Activated CD8-positive, alpha-beta memory T cell treated with anti-CD3 and anti-CD28 coated beads, Interleukin-2, amount 10 ng/mL, durations not matched to agents 7 days and 5 days (primary cell): ENCODE measurements at regions not wholly inside any gene's neighbourhood (a gene's known extent, or its start where the extent isn't known, plus 50 kb on each side); places are given as distances from the start of the nearest gene placed in this dataset.

Experiments
- ATAC-seq: fragments of 150-1000 bp; cut with Tn5 transposase; one replicate; pipeline ENCODE4 v1.10.0; 2021; ENCODE audit warnings: moderate library complexity
- CTCF ChIA-PET: fragments of 350-600 bp; sonication (Branson Sonifier 250); formaldehyde crosslinking; loops from one replicate; lab custom pipeline; 2021; ENCODE audit warnings: antibody characterized with exemption; lab: Charles Lee
- DNase-seq: peaks from one replicate; pipeline ENCODE4 v3.0.0-alpha.2; 2020
- H3K27ac Mint-ChIP-seq: one replicate; pipeline ENCODE4 v1.8.0; 2021; ENCODE audit warnings: mild to moderate bottlenecking, mixed read lengths
- H3K27me3 Mint-ChIP-seq: one replicate; pipeline ENCODE4 v1.8.0; 2021; ENCODE audit warnings: mixed read lengths
- H3K36me3 Mint-ChIP-seq: one replicate; pipeline ENCODE4 v1.8.0; 2021; ENCODE audit warnings: mild to moderate bottlenecking, mixed read lengths
- H3K4me1 Mint-ChIP-seq: one replicate; pipeline ENCODE4 v1.8.0; 2021; ENCODE audit warnings: mixed read lengths
- H3K4me3 Mint-ChIP-seq: one replicate; pipeline ENCODE4 v1.8.0; 2021; ENCODE audit warnings: mild to moderate bottlenecking, moderate library complexity, mixed read lengths
- H3K9me3 Mint-ChIP-seq: one replicate; pipeline ENCODE4 v1.8.0; 2022; ENCODE audit warnings: low read depth, mixed read lengths

DNA sequence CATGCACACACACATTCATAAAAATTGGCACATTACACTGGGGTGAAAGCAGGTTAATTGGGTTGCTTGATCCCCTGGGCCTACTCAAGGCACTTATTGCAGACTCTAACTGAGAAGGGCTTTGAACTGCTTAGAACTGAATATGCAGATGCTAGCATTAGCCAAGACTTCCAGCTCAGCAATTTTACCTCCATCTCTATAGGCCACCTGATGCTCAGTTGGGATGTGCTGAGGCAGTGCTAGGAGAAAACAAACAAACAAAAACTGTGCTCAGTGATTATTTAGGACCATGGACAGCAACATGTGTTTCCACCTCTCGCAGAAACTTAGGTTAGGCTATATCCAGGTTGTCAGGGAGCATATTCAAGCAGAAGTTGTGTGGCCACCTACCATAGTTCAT, 124.8 kb upstream of the WSCD2 start:
- H3K27me3 Mint-ChIP-seq = no peaks in the 10 kb centered on the region
- no peak for DNase-seq
- no peaks in the 10 kb centered on the region for H3K4me1 Mint-ChIP-seq
- H3K36me3 Mint-ChIP-seq = no peaks in the 10 kb centered on the region
- H3K27ac Mint-ChIP-seq = no peak overlapping the region
- ATAC-seq = no peak
- no peaks in the 10 kb centered on the region for H3K9me3 Mint-ChIP-seq
- CTCF ChIA-PET = no interaction called here
- no peak overlapping the region for H3K4me3 Mint-ChIP-seq

DNA sequence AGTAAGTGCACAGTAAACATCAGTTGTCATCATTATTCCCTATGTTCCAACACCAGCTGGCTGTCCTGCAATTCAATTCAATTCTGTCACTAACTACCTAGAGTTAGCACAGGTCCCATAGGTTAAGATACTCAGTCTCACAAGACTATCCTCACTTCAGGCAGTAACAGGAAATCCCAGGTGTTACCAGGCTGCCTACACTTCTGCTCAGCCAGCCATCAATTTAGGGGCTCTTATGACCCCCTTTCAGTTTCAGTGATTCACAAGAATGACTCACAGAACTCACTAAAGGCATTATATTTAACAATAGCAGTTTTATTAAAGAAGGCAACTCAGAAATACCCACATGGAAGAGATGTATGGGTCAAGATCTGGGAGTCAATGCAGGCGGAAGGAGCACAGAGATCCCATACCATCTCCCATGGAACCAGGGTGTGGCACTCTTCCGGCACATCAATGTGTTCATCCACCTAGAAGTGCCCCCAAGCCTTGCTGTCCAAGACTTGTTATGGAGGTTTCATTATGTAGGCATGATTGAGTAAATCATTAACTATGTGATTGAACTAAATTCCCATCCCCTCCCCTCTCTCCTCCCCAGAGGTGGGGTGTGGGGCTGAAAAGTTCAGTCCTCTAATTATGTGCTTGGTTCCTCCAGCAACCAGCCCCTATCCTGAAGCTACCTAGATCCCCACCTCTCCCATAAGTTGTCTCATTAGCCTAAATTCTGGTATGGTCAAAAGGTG, 120.8 kb upstream of the WSCD2 start:
- Mint-ChIP-seq H3K4me3 (no peak overlapping the region), H3K27me3 (peaks cover 6% of the 10 kb centered on the region), H3K36me3 (no peaks in the 10 kb centered on the region), H3K27ac (no peak overlapping the region), H3K4me1 (no peaks in the 10 kb centered on the region), H3K9me3 (no peaks in the 10 kb centered on the region)
- DNase-seq (no peak), ATAC-seq (no peak)
- CTCF ChIA-PET = no interaction called here

DNA sequence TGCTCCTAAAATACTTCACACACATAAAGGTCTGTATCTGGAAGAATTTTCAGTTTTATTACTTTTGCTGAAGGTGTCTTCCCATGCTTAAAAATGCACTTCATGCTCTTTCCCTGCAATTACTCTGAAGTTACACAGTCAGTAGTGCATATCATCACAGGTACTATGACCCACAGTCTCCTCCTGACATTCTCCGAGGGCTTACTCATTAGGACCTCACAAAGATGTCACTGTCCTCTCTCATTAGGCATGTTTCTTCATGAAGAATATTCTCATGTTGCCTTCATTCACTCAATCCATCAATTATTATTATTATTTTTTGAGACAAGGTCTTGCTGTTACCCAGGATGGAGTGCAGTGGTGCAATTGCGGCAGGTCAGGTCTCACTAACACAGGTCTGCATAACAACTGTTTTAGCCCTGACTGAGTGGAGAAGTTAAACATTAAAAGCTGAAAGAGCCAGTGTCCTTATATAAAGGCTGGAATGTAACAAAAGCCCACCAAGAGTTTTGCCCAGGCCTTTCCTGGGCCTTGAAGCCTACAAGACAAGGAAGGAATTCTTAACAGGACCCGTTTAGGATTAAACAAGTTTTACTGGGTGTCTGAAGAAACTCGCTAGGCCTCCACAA, 119.5 kb upstream of the WSCD2 start:
- H3K36me3 Mint-ChIP-seq = no peaks in the 10 kb centered on the region
- no peak overlapping the region for H3K27ac Mint-ChIP-seq
- DNase-seq = no peak
- H3K27me3 Mint-ChIP-seq = peaks cover 6% of the 10 kb centered on the region
- H3K4me1 Mint-ChIP-seq = no peaks in the 10 kb centered on the region
- H3K9me3 Mint-ChIP-seq = no peaks in the 10 kb centered on the region
- CTCF ChIA-PET = no interaction called here
- no peak for ATAC-seq
- H3K4me3 Mint-ChIP-seq = no peak overlapping the region

DNA sequence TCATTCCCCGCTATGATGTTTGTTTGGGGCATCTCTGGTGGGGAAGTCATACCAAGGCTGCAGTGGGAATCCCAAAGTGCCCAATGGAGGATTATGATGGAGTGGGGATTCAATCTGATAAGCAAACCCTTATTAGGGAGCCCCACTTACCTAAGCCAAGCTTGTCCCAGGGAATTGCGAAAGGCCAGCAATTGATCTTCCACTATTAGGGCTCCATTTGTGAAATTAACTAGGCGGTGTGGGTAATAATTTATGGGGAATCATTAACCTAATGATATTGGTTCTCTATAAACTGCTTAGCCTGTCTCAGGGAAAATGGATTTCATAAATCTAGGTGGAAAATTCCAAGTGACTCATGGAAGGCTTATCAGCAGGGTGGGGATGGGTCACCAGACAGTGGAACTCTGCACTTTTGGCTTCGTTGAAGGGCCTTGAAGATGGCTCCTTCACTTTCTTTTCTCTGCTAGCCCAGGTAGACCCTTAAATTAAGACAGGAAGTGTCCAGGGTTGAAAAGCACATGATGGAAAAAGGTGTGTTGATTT, 113.0 kb upstream of the WSCD2 start:
- no peaks in the 10 kb centered on the region for H3K4me1 Mint-ChIP-seq
- H3K4me3 Mint-ChIP-seq = no peak overlapping the region
- ATAC-seq = no peak

DNA sequence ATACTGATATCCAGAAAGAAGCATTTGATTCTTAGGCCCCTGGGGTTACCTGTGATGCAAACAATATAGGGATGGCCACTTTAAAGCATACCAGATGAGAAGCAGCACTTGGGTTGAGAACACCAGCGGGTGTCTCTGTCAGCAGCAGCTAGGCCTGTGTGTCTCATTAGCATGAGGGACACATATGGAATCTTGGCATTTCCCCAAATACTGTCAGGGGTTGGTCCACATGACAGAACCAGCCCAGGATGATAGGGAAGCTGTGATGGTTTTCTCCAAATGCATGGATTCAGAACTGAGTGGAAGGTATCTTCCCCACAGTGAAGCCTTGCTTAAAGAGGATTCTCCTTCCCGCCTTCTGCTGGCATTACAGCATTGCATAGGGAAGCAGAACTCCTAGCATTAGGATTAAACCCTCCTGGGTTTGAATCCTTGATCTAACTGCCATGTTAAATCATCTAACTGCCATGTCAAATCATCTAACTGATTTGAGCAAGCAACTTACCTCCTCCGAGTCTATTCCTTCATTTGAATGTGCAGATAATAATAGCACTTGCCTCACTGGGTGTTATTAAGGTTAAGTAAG, 111.5 kb upstream of the WSCD2 start:
- Mint-ChIP-seq H3K4me1 (no peaks in the 10 kb centered on the region), H3K27me3 (peaks cover 2% of the 10 kb centered on the region), H3K27ac (no peak overlapping the region), H3K4me3 (no peak overlapping the region), H3K36me3 (no peaks in the 10 kb centered on the region), H3K9me3 (no peaks in the 10 kb centered on the region)
- DNase-seq (no peak), ATAC-seq (no peak)
- CTCF ChIA-PET = no interaction called here

More for the DNA sequence above, 113.0 kb upstream of the WSCD2 start:
- peaks cover 6% of the 10 kb centered on the region for H3K27me3 Mint-ChIP-seq
- no peaks in the 10 kb centered on the region for H3K9me3 Mint-ChIP-seq
- H3K36me3 Mint-ChIP-seq = no peaks in the 10 kb centered on the region
- DNase-seq = no peak
- H3K27ac Mint-ChIP-seq = no peak overlapping the region
- CTCF ChIA-PET = no interaction called here

DNA sequence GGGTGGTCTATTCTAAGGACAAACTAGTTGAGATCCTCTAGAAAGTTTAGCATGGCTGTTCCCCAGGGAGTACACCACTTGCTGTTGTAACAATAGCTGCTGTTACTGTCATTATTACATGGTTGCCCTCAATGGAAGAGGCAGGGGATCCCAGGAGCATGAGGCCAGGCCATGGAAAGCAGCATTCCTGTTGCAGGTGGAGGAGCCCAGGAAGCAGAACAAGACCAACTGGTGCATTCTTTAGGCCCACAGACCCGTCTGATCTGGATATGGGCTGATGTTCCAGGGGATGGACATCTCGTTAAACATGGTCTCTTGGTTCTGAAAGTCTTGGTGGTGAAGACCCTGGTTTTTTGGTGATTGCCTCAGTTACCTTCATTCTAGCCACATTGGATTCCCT, 109.2 kb upstream of the WSCD2 start:
- ATAC-seq (no peak), DNase-seq (no peak)
- CTCF ChIA-PET = no interaction called here

DNA sequence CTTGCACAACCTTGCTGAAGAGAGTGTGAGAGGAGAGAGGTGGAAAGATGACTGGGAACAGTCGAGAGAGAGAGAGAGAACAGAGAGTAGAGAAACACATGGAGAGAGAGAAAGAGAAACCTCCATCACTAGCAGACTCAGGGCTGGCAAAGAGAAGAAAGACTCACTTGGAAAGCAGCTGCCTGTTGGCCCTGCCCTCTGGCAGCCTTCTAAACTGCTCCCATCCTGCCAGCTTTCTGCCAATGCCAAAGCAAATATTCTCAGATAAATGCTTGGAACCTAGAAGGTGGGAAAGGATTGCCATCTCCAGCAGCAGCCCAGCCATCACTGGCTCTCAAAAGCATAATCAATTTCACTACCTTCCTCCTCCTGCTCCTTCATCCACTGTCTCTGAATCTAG, 107.9 kb upstream of the WSCD2 start:
- Mint-ChIP-seq H3K27me3 (no peaks in the 10 kb centered on the region), H3K4me1 (no peaks in the 10 kb centered on the region), H3K4me3 (no peak overlapping the region), H3K9me3 (no peaks in the 10 kb centered on the region), H3K36me3 (no peaks in the 10 kb centered on the region), H3K27ac (no peak overlapping the region)
- DNase-seq (no peak), ATAC-seq (no peak)
- CTCF ChIA-PET = no interaction called here

More for the DNA sequence above, 109.2 kb upstream of the WSCD2 start:
- H3K36me3 Mint-ChIP-seq = no peaks in the 10 kb centered on the region
- no peak overlapping the region for H3K27ac Mint-ChIP-seq
- no peak overlapping the region for H3K4me3 Mint-ChIP-seq
- no peaks in the 10 kb centered on the region for H3K9me3 Mint-ChIP-seq
- H3K27me3 Mint-ChIP-seq = no peaks in the 10 kb centered on the region
- no peaks in the 10 kb centered on the region for H3K4me1 Mint-ChIP-seq

DNA sequence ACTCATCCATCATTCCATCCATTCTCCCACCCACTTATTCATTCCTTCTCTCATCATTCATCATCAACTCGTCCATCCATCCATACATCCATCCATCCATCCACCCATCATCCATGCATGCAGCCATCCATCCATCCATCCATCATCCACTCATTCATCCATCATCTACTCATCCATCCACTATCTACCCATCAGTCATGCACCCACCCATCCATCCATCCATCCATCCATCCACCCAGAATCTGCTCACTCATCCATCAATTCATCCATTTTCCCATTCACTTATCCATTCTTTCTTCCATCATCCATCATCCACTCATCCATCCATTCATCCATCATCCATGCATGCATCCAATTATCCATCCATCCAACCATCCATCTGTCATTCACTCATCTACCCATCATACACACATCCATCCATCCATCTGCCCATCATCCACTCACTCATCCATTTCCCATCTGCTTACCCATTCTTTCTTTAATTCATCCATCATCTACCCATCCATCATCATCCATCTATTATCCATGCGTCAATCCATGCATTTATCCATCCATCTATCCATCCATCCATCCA, 107.1 kb upstream of the WSCD2 start:
- DNase-seq (no peak), ATAC-seq (no peak)
- Mint-ChIP-seq H3K4me1 (no peaks in the 10 kb centered on the region), H3K36me3 (no peaks in the 10 kb centered on the region), H3K27me3 (no peaks in the 10 kb centered on the region), H3K27ac (no peak overlapping the region), H3K9me3 (no peaks in the 10 kb centered on the region), H3K4me3 (no peak overlapping the region)
- CTCF ChIA-PET = no interaction called here

DNA sequence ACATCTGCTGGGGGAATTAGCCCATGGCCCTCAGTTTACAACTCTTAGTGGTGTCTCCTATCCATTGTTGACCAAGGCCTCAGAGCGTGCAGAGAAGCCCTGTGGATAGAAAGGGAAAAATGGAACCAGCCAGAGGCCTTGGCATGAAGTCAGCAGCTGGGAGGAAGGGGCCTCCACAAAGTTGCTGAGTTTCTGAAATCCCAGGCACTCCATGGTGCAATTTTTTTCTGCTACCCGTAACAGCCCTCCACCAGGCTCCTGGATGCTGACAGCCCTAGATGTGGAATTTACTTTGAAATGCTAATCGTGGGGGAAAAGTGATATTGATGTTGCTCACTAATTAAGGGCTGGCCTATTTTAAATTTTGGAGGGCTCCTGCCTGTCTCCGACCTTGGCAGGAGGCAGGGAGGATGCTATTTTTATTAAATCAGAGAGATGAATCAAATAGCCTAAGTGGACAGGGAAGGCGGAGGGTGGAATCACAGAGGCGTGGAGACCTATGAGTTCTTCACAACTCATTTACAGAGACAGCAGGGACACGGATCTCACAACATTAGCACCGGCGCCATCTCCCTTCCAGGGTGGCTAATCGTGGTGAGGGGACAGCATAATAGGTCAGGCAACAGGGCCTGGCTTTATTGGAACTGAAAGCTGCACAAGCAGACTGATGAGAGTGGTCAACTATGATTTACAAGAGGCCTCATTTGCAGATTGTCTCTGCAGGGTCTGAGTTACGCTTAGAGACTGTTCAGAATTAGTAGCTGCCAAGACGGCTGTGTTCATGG, 99.8 kb upstream of the WSCD2 start:
- H3K27me3 Mint-ChIP-seq = peaks cover 4% of the 10 kb centered on the region
- no peaks in the 10 kb centered on the region for H3K36me3 Mint-ChIP-seq
- no peak overlapping the region for H3K4me3 Mint-ChIP-seq
- no peak for DNase-seq
- H3K4me1 Mint-ChIP-seq = peaks cover 1% of the 10 kb centered on the region
- no peak overlapping the region for H3K27ac Mint-ChIP-seq
- CTCF ChIA-PET = no interaction called here
- ATAC-seq = no peak
- H3K9me3 Mint-ChIP-seq = no peaks in the 10 kb centered on the region

DNA sequence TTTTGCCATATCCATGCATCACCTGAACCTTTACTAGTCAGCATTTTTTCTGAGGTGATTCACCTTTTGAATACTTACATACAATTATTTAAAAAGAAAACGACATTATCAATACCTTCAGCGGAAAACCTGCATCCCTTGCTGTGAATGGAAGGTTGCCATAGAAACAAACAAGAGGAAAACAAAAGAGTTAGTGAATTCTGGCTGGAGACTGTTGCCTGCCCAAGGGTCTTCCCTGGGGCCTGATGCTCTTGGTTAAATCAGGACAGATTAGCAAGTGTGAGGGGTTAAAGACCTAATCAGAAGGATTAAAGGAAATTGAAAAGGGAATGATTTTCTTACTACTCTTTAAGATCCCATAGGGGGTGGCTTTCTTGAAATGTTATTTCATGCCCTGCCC, 96.0 kb upstream of the WSCD2 start:
- no peak for DNase-seq
- no peak overlapping the region for H3K27ac Mint-ChIP-seq

DNA sequence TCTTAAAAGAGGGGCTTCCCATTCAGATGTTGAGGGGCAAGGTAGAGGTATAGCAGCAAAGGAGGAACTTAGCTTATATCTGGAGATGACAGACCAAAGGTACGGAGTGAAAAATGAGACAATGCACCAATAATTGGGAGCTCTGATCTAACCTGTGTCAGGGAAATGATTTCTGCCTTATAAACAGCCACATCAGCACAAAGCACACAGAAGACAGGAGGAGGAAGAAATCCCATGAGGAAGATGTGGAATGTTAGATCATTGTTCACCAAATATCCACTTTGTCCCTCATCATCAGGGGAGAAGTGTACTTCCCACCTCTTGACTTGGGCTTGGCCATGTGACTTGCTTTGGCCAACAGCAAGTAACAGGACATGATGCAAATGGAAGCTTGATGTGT, 93.7 kb upstream of the WSCD2 start:
- Mint-ChIP-seq H3K27ac (no peak overlapping the region), H3K4me3 (no peak overlapping the region), H3K9me3 (no peaks in the 10 kb centered on the region), H3K27me3 (peaks cover 4% of the 10 kb centered on the region), H3K36me3 (no peaks in the 10 kb centered on the region), H3K4me1 (peaks cover 1% of the 10 kb centered on the region)
- DNase-seq = no peak
- no peak for ATAC-seq
- CTCF ChIA-PET = no interaction called here

More for the DNA sequence above, 96.0 kb upstream of the WSCD2 start:
- peaks cover 4% of the 10 kb centered on the region for H3K27me3 Mint-ChIP-seq
- ATAC-seq = no peak
- H3K4me1 Mint-ChIP-seq = peaks cover 1% of the 10 kb centered on the region
- H3K9me3 Mint-ChIP-seq = no peaks in the 10 kb centered on the region
- H3K4me3 Mint-ChIP-seq = no peak overlapping the region
- no peaks in the 10 kb centered on the region for H3K36me3 Mint-ChIP-seq
- CTCF ChIA-PET = no interaction called here

DNA sequence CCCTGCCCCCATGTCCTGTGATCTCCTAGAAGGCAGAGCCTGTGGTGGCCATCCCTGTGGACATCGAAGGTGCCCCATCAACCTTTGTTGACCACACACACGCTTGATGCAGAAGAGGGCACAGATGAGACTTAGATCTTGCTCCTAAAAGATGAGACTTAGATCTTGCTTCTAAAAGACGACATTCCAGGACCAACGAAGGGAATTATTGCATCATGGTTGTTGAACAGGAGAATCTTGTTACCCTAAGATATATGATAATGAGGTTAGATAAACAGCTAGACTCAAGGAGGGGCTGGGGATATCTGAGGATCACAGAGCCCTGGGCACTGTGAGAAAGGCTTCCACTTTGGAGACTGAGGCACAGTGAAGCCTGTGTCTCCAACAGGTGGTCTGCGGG, 91.1 kb upstream of the WSCD2 start:
- H3K4me3 Mint-ChIP-seq = no peak overlapping the region
- H3K36me3 Mint-ChIP-seq = no peaks in the 10 kb centered on the region
- H3K27ac Mint-ChIP-seq = no peak overlapping the region
- peaks cover 1% of the 10 kb centered on the region for H3K4me1 Mint-ChIP-seq
- H3K9me3 Mint-ChIP-seq = no peaks in the 10 kb centered on the region
- ATAC-seq (no peak), DNase-seq (no peak)
- H3K27me3 Mint-ChIP-seq = no peaks in the 10 kb centered on the region
- CTCF ChIA-PET = no interaction called here

DNA sequence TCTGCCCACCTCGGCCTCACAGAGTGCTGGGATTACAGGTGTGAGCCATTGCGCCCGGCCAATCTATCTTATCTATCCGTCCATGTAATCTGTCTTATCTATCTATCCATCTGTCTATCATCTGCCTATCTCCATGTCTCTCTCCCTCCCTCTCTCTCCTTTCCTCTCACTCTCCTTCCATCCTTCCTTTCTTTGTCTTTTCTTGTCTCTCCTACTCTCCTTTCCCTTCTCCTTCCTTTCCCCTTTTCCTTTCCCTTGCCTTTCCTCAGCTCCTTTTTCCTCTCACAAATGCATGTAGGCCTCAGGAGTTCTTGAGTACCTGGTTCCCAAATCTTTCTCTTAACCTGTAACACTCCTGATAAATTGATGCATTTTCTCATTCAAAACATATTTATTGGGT, 89.3 kb upstream of the WSCD2 start:
- Mint-ChIP-seq H3K4me1 (no peaks in the 10 kb centered on the region), H3K9me3 (no peaks in the 10 kb centered on the region), H3K36me3 (no peaks in the 10 kb centered on the region), H3K4me3 (no peak overlapping the region), H3K27ac (no peak overlapping the region), H3K27me3 (peaks cover 5% of the 10 kb centered on the region)
- CTCF ChIA-PET = no interaction called here
- DNase-seq (no peak), ATAC-seq (no peak)
